SKM-1 treated with dmso at 0.1 percent for 144 hours (cell line): ENCODE measurements at regions not wholly inside any gene's neighbourhood (a gene's known extent, or its start where the extent isn't known, plus 50 kb on each side); places are given as distances from the start of the nearest gene placed in this dataset.

ENCODE experiments used
- DNase-seq: peaks from one replicate; lab custom pipeline; 2025; ENCODE audit not compliant: unreplicated experiment; lab: John Stamatoyannopoulos, UW

DNA sequence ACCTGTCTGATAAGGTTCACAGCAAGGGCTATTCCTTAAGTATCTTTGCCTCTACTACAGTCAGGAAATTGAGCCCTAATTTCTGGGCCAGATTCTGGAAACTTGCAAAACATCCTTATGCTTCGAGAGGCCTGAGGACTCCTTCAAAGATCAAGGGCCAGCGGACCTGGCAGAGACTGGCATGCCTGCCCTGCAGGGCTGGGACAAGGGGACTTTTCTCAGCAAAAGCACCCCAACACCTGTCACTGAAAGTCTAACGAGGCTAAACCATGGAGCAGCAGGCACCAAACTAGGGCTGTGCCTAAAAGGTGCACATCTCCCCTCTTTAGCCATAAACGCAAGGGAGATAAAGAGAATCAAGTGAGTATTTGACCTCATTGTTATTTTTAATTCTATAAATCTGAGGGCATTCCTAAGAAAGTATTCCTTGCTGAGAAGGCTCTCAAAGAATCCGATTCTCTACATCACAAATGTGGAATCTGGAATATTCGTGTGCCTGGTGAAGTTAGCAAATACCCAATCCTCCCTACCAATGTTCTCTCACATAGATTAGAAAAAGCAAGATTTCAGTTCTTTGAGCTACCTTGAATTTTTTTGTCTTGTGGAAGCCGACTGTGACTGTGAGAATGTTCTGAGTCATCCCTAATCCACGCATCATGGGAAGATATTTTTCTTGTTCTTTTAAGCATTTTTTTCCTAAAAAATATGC is 328.2 kb upstream of the NOVA1 start:
- DNase-seq, result no peak

GRCh38 chr14:26926585-26926984 is 328.8 kb upstream of the NOVA1 start:
- no peak for DNase-seq

DNA sequence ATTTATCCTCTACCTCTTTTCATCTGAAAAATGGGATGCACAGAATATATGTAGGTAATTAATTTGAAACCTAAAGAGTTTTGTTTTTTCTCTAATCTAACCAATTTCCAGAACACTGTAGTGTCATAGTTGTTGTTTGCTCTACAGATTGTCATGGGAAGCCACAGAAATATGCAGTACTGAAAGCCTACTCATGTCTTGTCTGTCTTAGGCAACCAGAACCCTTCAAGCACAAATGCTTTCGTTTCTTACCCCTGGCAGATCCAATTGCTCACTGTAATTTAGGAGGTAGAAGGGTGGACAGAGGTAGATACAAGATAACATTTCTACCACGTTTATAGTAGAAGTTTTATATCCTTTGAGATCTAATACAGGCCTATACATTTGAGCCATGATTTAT is 330.2 kb upstream of the NOVA1 start:
- no peak for DNase-seq

- DNase-seq, result no peak
Observed at GRCh38 chr14:26929361-26929760, 331.5 kb upstream of the NOVA1 start.

DNA sequence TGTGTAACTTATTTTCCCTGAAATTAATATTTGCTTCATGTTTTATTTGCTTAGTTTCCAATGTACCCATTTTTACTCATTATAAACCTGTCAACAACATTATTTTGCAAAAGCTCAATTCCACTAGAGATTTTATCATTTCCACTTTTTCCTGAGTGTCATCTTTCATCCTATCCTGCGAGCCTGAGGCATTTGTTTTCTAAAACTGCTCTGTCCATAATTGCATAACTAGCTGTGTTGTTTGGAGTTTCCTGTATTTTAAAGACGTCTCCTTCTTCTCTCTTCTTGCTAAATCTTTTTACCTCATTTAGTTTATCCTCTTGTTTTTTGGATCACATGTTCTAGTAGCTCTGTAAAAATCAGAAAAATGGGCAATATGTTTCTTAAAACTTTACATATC is 332.7 kb upstream of the NOVA1 start:
- DNase-seq, result no peak

DNA sequence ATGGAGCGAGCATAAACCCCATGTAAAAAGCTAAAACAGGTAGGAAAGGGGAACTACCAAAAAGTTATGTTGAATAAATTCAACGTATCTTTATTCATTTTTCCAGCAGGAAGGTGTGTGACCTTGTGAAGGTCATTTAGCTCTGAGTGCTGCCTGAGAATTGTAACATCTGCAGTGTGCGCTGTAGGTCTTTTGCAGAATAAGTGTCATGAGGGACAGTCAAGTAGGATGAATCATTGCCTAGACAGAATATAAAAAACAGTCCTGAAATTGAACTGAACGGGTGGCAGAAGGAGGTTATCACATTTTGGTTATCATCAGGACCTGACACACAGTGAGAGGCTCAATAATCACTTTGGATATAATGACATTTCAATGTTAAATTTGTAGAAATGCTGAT is 334.8 kb upstream of the NOVA1 start:
- no peak for DNase-seq

DNA sequence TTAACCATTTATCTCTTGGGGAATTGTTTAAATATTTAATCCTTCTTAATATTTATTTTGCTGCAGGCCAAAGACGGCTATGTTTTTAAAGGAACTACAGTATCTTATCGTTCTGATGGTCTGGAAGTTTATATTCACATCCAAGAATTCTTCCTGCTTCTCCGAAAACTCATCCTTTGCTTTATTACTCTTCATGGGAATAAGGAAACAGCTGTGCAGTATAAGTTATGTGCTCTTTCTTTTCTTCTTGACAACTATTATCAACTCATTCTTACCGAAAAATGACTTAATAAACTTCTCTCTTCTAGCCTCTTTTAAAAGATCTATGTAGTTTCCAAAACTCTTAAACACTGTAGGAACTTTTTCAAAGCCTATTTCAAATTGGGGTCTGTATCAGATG is 335.6 kb upstream of the NOVA1 start:
- no peak for DNase-seq

DNA sequence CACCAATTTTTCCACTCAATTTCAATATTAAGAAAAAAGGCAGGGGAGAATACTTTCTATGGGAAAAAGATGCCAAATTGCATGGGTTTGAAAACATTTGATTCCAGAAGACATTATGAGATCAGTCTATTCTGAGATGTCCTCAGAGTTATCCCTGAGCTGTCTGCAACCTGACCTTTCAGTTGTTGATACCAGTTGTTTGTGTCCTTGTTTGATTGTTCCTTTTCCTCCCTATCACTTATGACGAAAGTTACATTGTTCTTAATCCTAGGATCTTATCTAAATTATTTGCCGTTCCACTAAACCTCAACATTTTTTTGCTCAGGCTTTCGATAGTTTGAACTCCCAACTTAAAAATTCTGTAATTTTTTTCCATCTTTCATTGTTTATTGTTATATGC is 336.3 kb upstream of the NOVA1 start:
- DNase-seq, result no peak

- DNase-seq, result no peak
Observed at GRCh38 chr14:26935733-26936132, 337.9 kb upstream of the NOVA1 start.

DNA sequence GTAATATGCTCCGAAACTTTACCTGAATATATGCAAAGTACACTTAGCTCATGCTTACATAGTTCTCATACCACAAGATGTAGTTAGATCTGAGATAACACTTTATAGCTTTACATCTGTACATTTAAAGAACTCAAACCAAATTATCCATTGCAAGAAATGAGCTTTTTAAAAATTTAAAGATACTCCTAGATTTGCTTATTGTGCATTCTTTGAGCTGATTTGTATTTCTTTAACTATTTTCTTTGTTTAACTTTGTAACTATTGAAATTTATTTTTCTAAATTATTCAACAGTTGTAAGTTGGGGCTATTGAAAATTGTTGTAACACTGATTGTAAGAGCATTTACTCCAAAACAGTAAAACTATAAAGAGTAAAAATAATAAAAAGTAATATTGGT is 340.2 kb upstream of the NOVA1 start:
- no peak for DNase-seq

- no peak for DNase-seq
Observed at GRCh38 chr14:26939755-26940154, 341.9 kb upstream of the NOVA1 start.

GRCh38 chr14:26941521-26941920 is 343.7 kb upstream of the NOVA1 start:
- DNase-seq, result no peak

DNA sequence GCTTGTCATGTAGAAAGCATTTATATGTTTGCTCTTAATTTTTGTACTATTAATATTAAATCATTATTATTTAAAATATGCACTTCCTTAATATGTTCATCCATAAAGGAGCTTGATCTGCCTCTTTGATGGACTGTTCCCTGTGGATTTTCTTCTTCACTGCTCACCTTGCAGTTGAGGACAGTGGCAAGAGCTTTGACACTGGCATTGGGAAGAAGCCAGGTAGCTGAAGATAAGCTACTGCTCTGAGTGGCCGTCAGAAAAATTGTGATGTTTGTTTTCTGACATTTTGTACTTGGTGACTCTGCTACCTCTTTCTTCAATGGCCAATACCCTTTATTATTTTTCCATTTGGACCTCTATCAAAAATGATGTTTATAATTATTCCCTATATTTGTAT is 349.4 kb upstream of the NOVA1 start:
- no peak for DNase-seq

DNA sequence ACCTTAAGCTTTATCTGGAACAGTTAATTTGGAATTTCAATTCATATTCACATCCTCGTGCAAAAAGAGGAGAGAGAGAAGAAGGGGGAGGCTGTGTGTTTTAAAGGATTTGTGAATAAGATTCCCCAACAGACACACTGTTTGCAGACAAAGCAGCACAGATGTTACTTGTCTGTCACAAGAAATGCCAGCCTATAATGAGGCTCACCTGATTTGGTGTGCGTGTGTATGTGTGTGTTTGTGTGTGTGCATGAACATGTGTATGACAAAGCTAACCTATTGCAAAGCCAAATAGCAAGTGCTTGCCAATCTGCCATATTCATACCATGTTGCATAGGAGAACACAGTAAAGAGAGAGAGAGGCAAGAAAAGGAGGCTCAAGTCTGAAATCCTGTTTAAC is 361.6 kb upstream of the NOVA1 start:
- DNase-seq, result no peak

DNA sequence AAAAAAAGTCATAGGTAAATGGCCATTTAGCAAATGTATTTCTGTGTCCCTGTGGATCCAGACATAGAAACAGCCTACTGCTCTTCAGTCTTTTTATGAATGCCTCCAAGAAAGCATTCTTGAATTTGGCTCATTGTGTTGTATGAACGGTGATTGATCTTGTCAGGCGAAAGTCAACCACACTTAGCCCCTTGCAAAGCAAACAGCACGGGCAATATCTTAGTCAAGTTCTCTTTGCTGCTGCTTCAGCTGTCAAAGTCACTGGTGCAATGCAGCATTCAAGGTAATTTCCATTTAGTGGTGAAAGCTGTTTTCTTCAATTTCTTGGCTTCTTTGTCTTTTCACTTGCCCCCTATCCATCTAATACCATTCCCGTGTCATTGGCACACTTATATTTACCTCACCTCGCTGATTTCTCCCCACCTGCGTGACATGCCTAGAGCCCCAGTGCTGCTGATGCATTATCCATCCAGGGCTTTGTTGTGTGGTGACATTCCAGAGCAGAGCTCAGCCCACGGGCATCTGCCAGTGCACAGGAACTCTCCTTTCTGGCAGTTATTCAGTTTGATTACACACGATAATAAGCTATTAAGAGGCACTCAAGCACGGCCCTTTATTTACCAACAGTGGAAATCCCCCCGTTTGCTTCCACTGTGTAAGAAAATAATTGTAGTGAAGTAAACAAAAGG is 362.3 kb upstream of the NOVA1 start:
- no peak for DNase-seq

DNA sequence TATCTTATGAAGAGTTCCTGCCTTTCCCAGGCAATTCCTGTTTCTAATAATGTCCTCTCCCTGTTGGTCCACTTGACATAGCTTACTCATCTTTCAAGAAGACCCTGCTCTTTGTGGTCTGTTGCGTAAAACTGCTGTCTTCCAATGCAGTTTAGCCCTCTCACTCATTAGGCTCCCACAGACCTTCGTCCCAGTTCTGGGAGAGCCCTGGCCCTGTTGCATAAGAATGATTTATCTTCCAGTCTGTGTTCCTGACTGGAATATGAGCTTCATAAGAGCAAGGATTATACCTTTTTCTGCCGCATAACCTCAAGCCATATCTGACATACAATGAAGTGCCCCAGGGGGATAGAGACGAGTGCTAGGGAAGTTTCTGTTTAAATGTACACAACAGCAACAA is 365.9 kb upstream of the NOVA1 start:
- DNase-seq, result no peak

DNA sequence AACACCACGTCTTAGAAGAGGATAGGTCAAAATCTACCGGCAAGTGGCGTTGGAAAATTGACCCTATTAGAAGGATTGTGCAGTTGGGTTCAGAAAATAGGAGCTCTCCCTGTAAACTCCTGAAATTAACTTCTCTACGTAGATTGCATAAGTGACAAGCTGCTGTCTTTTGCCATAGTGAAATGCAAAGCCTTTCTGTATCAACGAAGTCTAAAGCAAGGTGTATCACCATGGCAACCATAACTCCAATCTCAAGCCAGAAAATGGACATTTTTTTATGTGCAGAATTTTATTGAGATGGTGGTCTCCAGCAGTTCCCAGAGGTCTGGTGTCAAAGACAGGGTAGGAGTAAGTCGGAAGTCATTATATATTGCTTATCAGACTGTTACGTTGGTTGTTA is 367.7 kb upstream of the NOVA1 start:
- DNase-seq, result no peak

- DNase-seq, result no peak
Observed at GRCh38 chr14:26966908-26967307, 369.1 kb upstream of the NOVA1 start.

GRCh38 chr14:26974965-26975364 is 377.1 kb upstream of the NOVA1 start:
- no peak for DNase-seq

- DNase-seq, result no peak
Observed at GRCh38 chr14:26982071-26982470, 384.2 kb upstream of the NOVA1 start.

GRCh38 chr14:26984311-26985177 is 386.7 kb upstream of the NOVA1 start:
- peak; percentile 11 for DNase-seq

GRCh38 chr14:26987744-26988363 is 390.0 kb upstream of the NOVA1 start:
- no peak for DNase-seq
